ENCODE measurements at regions not wholly inside any gene's neighbourhood (a gene's known extent, or its start where the extent isn't known, plus 50 kb on each side); places are given as distances from the start of the nearest gene placed in this dataset.

DNA sequence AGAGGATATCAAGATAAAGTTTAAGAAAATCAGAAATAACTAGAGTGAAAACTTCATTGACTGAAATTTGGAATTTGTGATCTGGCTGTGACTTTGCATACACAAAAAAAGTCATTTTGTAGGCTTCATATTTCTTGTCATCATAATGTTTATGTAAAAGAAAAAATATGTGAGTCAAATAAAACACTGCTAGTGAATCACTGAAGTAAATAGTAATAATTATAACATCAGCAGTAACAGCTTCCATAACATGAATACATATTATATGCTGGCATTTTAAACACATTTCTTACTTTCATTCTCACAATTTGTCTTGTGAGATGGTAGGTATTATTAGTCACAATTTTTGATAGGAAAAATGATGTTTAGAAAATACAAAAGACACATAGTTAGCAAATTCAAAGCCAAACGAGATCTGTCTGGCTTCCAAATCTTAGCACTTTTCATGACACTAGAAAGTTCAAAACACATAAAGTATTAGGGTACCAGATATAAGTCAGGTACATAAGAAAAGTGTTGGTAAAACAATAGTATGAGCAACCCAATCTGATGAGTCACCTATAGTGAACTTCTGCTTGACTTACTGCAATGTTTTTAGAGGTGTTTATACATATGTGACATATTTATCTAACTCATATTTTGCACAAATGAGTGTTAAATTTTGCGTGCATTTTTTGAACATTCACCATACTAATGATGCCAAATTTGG, 241.0 kb upstream of the SNX7 start:
- DNase-seq = no peak

DNA sequence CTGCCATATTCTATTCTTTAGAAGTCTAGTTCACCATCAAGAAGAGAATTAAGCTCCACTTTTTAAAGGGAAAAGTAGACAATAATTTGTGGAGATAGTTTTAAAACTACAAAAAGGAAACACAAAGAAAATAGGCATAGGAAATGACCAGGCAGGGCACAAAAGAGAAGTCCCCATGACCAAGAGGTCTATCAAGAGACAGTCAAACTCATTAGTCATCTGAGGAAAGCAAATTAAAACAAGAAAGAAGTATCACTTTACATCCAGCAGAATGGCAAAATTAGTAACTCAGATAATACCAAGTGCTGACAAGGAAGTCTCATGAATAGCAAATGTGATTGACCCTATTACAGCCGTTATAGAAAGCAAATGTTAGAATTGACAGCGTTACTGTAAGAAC, 243.7 kb upstream of the SNX7 start:
- DNase-seq = no peak

DNA sequence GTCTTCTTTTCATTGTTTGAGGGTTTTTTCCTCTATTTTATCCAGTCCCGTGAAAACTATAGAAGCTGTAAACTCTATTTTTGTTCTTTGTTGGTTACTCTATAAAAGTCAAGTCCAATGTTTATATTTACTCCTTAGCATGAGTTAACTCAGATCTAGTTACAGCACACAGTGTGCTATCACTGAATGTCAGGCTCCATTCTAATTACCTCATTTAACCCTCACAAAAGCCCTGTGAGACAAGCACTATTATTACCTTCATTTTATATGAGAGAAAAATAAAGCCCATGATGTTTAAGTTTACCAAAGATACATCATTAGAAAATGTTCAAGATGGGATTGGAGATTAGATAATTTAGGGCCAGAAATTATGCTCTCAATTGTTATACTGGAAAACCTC, 251.4 kb upstream of the SNX7 start:
- DNase-seq = no peak

DNA sequence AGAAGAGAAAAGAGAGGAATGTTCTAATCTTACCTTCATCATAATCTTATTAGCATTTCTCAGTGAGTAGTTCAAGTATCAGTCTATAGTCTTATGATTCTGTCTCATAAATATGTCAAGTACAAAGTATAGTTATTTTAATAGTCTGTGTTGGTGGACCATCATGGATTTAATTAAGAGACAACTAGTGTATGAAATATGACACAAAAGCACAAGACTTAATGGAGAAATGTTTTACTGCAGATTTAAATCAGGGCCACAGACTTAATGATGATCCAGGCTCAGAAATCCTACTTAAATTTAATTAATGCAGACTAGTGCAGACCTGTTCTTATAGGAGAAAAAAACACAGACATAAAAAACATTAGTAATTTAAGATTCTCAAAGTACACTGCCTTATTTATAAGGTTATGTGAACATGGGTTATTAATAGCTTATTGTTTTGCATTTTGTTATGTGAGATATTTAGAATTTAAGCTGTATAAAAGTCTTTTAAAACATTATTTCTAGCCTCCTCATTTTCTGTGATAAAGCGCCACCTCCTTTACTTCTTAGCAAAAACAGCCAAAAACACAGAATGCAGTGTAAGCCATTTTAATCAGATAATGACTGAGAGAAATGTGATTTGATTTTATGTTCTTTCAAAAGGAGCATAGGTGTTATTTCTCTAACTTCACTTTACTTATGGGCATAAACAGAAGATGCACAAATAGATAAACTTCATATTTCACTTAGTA, 255.0 kb upstream of the SNX7 start:
- DNase-seq = no peak

DNA sequence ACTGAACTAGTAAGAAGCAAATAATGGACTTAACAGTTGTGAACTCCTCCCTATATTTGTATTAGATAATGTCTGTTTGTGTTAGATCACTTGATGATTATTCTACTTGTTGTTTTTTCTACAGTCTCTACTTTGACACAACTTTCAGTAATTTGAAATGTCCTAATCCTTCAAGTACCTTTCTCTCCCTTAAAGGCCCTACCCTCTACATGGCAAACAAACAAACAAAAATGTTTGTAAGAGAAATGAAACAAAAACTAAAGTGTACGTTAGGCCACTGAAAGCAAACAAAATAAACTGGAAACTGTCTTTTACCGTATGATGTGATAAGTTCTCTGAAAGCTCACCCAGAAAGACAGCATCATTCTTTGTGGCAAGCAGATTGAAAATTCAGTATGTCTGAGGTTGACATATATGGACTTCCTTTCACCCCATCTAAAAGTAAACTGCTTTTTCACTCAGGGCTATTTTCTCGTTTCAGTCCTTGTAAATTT, 255.9 kb upstream of the SNX7 start:
- no peak for DNase-seq

DNA sequence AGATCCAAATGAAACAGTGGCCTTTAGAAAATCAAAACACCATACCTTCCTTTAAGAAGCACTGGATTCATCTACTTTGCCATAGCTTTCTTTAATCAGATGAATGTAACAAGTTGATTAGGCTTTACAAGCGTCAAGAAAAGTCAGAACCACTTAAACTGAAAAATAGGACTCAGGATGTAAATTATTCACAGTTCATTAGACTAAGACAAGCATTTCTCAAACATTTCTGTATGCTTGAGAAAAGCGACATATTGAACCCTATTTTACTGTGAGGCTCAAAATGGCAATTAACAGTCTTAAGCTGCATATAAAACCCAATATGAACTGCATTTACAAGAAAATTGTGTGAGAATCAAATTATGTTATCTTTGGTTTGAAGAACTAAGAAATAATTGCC, 256.7 kb upstream of the SNX7 start:
- no peak for DNase-seq

DNA sequence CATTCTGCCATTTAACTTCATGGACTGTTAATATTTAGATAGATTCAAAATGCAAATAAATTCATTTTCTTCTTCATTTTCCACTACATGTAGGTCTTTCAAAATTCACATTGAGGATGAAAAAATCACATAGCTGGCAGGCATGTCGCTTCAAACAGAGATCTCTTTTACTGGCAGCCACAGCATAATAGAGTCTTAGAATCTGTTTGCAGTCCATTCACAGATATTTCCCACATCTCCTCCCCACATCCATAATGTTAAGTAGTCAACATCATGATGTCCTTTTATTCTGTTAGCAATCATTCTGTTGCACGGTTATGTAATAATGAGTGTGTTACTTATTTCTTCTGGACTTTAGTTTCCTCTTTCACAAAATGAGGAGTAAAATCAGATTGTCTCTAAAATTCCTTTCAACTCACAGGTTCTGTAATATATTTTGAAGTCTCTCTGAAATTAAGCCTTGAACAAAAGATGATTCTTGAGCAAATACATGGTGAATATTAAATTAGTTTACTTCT, 257.5 kb upstream of the SNX7 start:
- no peak for DNase-seq

DNA sequence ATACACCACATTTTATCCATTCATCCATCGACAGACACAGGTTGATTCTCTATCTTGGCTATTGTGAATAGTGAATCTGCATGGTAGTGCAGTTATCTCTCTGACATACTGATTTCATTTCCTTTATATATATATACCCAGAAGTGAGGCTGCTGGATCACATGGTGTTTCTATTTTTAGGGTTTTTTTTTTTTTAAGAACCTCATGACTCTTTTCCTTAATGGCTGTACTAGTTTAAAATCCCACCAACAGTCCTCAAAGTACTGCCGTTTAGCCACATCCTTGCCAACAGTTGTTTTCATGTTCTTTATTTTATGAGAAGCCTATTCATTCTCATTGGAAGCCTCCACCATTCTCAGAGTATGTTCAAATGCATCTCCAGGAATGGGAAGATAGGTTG, 258.7 kb upstream of the SNX7 start:
- no peak for DNase-seq

DNA sequence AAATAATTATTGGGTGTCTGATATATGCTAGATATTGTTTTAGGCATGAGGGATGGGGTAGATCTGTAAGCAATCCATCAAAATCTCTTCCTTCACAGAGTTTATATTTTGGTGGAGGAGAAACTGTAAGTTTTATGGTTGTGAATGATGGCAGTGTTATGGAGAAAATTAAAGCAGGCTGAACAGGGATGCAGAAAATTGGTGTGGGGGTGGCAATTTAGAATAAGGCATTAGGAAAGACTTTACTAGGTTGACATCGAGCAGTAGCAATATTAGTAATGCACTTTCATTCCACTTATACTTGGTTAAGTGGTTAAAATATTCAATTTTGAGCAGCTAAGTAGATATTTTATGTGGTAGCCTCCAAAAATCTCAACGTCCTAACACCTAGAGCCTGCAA, 261.1 kb upstream of the SNX7 start:
- no peak for DNase-seq

DNA sequence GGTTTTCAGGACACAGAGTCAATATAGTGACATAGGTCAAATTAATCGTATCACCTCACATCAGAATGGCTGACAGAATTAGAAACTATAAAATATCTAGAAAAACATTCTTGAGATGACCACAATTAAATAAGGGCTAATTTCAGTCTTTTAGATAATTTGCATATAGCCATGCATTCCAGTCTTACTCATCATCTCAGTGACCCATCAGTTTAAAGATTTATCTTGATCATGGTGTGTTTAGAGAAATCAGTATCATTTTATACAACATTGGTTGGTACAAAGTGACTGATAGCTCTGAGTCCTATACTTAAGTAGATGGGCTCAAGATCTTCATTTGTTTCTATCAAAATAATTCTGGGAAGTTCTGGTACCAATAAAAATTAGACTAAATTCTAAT, 262.3 kb upstream of the SNX7 start:
- no peak for DNase-seq

DNA sequence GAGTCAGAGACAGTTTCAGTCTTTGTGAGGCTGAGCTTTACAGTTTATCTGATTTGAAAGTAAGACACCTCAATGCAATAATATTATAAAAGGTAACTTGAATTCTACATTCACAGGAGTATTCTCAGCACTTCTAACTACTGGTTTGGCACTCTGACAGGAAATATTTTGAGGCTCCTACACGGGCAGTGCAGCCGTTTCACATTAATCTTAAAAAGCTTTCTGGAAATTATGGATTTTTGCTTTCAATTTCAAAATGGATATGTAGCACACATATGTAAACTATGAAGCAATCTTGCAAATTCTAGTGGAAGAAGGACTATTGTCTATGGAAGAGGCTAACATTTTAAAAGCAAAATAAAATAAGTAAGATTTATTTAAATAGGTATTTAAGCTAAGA, 262.9 kb upstream of the SNX7 start:
- DNase-seq = no peak

DNA sequence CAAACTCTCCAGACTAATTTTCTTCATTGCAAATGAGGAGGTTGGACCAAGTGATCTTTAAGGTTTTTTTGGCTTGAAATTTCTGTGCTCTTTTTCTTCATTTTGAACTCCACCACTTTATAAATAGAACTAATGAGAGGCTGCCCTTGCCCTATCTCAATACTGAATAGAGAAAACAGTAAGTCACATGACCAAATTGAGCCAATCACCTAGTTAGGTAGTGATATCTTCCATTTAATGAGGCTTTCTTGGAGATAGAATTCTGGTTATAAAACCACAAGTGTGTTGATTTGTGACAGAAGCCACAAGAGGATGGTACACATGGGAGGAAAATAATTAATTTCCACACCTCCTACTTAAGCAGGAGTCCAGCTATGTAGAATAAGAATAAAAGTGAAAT, 263.4 kb upstream of the SNX7 start:
- no peak for DNase-seq

DNA sequence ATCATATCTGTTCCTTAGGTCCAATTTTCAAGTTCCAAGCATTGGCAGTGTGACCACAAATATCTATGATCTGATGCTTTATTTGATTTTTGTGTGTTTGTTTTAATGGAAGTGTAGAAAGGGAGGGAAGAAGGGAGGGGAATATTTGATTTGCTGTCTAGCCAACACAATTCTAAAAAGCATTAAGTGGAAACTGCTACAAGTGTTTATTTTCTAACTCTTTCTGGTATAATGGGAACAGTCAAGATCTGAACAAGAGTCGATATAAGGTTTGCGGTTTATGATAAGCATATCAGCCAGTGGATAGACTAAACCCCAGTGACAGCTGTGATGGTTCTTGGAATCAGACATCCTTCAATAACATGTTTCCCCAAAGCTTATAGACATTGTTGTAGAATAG, 267.8 kb upstream of the SNX7 start:
- DNase-seq = no peak

DNA sequence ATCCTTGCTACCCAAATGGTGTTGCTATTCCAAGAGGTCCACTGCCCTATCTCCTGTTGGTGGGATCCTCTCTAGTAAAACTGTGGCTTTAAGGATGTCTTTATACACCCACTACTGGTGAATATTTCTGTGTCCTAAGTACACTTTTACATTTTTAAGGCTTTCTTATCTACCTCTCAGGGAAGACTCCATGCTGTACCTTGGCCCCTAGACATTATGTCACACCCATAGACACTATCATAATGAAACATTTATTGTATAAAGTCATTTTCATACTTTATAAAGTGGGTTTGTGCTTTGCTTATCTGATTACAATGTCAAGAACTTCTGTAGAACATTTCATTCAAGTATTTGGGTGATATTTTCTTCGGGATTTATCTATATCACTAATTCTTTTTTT, 270.3 kb upstream of the SNX7 start:
- DNase-seq = no peak

DNA sequence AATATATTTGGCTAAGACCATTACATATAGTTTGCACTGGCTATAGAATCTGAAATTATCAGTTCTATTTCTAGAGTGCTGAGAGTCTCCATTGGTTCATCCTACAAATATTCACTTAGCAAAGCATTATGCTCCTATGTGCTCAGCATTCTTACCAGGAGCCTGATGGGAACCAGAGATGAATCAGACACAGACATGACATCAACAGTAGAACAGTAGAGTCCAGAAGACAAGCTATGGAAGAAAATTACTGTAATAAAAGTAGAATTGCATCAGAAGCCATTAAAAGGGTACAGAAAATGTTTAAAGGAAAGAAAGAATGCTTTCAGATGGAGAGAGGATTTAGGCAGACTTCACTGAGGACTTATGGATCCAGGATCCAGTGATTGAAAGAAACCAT, 271.7 kb upstream of the SNX7 start:
- no peak for DNase-seq

DNA sequence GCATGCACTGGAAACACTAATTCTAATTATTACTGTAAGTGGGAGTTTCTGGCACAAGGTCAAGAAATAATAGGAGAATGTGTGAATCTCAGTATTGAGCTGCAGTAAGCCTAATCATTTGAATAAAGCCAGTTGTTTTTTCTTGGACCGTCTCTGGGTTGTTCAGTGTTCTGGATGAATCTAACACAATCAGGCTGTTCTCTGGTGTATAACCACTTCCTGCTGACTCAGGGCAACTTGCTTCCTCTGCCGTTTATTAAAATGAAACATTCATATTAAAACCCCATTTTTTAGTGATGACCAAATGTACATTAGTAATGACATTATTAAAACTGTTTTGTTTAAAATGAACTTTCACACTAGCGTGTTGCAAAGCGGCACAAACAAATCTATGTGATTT, 273.1 kb upstream of the SNX7 start:
- no peak for DNase-seq

DNA sequence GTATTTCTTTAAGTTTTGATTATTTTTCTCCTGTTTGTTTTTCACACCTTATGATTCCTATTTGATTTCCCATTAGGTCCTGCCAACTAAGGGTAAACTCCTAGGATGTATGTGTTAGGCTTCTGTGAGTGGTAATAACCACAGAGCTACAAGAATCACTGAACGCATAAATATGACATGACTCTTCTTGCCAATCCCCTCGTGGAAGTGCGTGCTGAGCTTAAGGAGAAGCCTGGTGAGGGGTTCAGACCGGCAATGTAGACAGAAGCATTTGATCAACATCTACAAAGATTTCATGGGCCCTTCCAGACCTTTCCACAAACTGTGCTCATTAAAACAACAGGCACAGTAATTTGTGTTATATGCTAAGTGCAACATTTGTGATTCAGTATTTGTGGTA, 273.8 kb upstream of the SNX7 start:
- no peak for DNase-seq

DNA sequence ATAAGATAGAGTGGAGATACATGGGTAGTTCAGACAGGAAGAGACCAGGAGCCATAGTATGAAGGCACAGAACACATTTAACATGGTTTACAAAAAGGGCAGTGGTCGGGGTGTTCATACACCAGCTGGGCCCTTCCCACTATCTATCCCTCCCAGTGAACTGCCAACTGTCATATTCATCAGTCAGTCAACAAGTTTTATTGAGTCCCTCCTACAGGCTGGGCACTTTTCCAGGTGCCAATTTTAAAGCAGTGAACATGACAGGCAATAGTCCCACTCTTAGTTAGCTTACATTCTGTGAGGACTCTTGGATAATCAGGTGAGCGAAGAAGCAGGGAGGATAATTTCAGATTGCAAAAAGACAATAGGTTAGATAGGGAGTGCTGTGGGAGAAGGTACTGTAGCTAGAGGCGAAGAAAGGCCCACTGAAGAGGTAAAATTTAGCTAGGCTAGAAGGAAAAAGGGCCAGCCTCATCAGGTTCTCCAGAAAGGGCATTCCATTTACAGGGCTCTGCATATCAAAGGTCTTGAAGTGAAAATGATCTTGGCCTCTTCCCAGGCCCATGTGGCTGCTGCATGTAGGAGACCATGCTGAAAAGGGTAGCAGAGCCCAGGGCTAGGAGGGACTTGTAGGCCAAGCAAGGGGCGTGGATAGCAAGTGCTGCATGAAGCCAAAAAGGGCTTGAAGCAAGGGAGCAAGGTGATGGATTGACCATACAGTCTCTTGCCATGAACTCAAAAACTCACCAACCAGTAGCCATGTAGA, 274.7 kb upstream of the SNX7 start:
- DNase-seq = no peak

DNA sequence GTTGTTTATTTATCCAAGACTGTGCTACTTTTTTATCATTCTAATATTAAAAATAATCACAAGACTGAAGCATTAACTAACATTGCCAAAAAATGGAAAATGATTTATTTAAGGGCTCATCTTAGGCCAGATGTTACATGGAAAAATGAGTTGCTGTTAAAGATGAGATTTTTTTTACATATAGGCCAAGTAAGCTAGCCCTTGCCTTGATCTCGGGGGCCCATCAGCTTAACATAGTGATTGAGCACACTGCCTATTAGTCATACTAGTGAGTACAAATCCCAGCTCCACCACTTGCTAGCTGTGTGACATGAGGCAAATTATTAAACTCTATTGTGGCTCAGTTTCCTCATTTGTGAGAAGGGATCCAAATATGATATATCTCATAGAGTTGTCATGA, 275.9 kb upstream of the SNX7 start:
- DNase-seq = no peak

DNA sequence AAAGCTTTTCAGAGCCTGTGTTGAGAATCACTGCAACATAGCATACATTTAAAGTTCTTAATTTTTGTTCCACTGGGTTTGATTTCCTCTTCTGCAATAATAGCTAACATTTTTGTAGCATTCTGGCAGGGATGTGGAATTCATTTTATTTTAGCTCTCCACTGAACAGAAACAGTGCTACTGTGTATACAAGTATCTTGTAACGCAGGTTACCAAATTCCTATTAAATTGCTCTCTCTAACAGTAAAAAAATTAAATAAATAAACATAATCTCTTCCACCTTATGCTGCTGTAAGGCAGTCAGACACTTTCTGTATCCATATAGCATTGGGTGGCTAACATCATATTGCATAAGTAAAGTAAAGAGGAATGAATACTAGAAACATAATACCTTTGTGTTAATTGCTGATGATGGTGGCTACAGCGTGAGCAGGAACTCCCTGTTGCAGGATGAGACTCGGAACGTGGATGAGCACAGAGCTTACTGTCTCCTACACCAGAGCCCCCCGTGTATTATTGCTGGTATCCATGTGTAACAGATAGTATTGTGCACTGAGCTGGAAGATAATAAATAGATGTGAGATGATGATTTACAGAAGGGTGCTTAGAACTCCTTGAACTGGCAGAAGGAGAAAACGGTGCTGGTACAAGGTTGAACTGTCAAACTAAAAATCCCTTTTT, 276.9 kb upstream of the SNX7 start:
- no peak for DNase-seq

DNA sequence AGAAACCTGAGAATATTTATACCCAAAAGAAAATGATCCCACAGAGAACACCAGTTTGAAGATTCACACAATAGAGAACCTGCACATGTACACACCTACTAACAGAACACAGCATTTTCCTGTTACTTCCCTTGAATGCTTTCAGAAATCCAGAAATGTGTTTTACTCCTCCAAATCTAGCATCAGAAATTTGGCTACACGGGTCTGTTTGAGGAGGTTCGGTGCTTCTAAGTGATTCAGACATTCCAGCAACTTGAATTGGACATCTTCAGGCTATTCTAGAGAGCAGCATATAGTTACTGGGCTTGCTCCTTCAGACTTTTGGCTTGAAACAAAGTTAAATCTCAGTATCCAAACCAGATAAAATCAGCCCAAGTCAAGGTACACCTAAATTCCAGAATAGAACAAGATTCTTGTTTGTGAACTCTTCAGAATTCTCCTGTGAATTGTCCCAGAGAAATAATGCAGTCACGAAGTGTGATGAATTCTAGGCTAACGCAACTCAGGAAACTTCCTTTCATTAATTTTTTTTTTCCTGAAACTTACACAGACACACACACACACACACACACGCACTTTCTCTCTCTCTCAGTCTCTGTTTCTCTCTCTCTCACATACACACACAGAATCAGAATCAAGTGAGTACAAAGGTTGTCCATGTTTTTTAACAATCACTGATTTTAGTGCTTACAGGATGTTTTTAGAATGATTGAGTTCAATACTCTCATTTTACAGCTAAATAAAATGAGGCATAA, 278.4 kb upstream of the SNX7 start:
- DNase-seq = no peak

DNA sequence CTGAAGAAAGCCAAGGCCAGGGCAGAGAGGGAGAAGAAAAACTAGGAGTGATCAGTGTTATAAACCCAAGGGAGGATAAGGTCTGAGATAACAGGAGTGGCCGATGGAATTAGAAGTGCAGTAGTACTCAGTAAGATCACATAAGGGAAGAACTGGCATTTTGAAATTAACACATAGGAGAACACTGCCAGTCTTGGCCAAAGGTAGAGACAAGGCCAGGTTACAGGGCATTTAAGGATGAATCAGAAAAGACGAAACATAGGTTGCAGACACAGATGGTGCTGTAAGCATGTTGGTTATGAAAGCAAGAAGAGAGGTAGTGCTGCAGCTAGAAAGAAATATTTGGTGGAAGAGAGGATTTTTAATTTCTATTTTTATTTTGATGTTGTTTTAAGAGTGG, 278.9 kb upstream of the SNX7 start:
- no peak for DNase-seq

All from NCI-H510A (cell line).